ENCODE measurements at regions not wholly inside any gene's neighbourhood (a gene's known extent, or its start where the extent isn't known, plus 50 kb on each side); places are given as distances from the start of the nearest gene placed in this dataset.
"Not testable (repeated sequence)": the region's sequence is repeated elsewhere in the genome, so short reads cannot be mapped to it uniquely, and the experiment has no call there.

DNA sequence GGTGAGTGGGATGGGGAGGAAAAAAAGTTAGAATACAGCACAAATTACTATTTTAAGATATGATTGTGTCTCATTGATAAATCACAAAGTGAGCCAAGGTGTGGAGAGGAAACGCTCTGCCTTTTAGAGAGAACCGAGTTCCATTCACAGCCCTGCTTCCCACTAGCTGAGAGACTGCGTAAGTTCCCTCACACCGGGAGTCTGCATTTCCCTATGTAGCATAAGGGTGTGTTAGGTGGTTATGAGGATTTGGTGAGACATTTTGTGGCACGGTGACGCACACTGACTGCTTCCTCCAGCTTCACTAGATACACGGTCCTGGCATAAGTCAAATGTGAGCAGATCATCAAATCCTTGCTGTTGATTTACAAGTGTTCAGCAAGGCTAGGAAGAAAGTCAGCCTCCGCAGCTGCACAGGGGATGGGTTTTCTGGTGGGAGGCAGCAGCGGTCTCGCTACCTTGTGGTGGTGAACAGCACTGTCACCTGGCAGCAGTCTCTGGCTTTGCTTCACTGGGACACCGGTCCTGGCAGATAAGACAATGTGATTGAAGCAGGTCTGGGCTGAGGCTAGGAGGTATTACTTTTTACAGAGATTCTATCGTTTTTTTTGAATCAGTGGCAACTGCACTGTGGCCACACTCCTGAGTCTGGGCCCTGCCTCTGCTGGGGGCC lies 312.2 kb upstream of the B3GAT1 start:
- no peak overlapping the region for H3K4me2 ChIP-seq

DNA sequence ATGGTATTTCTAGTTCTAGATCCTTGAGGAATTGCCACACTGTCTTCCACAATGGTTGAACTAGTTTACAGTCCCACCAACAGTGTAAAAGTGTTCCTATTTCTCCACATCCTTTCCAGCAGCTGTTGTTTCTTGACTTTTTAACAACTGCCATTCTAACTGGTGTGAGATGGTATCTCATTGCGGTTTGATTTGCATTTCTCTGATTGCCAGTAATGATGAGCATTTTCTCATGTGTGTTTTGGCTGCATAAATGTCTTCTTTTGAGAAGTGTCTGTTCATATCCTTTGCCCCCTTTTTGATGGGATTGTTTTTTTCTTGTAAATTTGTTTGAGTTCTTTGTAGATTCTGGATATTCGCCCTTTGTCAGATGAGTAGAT lies 308.6 kb upstream of the B3GAT1 start:
- H3K9me3 Mint-ChIP-seq; H3K79me2 ChIP-seq (ENCODE audit: low read depth); H3K9me3 ChIP-seq (ENCODE audit: low read depth); H3K27ac ChIP-seq; H3K4me3 Mint-ChIP-seq; H3K36me3 ChIP-seq; H3K36me3 Mint-ChIP-seq; H4K20me1 ChIP-seq (ENCODE audit: low read depth); H2AFZ ChIP-seq (replicated peaks); H3K4me2 ChIP-seq; H3K27ac Mint-ChIP-seq; H3K27me3 Mint-ChIP-seq (ENCODE audit: insufficient read depth, low read depth); DNase-seq (ENCODE audit: low spot score); H3K27me3 ChIP-seq; H3K4me3 ChIP-seq; H3F3A ChIP-seq (ENCODE audit: low read depth); H3K9ac ChIP-seq; H3K4me1 ChIP-seq: not testable (repeated sequence)
- peaks cover 12% of the 10 kb centered on the region for H3K4me1 Mint-ChIP-seq

More for the DNA sequence above, 312.2 kb upstream of the B3GAT1 start:
- no peak for DNase-seq (ENCODE audit: low spot score)
- Histone ChIP-seq H3K4me1 (peaks cover 10% of the 10 kb centered on the region), H3K79me2 (ENCODE audit: low read depth) (no peaks in the 10 kb centered on the region), H3K36me3 (no peaks in the 10 kb centered on the region), H3K9ac (no peak overlapping the region), H3K27ac (no peak overlapping the region), H4K20me1 (ENCODE audit: low read depth) (no peaks in the 10 kb centered on the region), H3K9me3 (ENCODE audit: low read depth) (no peaks in the 10 kb centered on the region), H3K4me3 (no peak overlapping the region), H3K27me3 (no peaks in the 10 kb centered on the region), H2AFZ (replicated peaks) (no peak overlapping the region), H3F3A (ENCODE audit: low read depth) (no peaks in the 10 kb centered on the region)
- Mint-ChIP-seq H3K9me3 (no peaks in the 10 kb centered on the region), H3K4me1 (peaks cover 47% of the 10 kb centered on the region), H3K4me3 (no peak overlapping the region), H3K36me3 (no peaks in the 10 kb centered on the region), H3K27ac (peak overlapping the region; percentile 4), H3K27me3 (ENCODE audit: insufficient read depth, low read depth) (peaks cover 23% of the 10 kb centered on the region)
- TF ChIP-seq, protein P1, sequence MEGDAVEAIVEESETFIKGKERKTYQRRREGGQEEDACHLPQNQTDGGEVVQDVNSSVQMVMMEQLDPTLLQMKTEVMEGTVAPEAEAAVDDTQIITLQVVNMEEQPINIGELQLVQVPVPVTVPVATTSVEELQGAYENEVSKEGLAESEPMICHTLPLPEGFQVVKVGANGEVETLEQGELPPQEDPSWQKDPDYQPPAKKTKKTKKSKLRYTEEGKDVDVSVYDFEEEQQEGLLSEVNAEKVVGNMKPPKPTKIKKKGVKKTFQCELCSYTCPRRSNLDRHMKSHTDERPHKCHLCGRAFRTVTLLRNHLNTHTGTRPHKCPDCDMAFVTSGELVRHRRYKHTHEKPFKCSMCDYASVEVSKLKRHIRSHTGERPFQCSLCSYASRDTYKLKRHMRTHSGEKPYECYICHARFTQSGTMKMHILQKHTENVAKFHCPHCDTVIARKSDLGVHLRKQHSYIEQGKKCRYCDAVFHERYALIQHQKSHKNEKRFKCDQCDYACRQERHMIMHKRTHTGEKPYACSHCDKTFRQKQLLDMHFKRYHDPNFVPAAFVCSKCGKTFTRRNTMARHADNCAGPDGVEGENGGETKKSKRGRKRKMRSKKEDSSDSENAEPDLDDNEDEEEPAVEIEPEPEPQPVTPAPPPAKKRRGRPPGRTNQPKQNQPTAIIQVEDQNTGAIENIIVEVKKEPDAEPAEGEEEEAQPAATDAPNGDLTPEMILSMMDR (IDR thresholded peaks at IDR 0.05): no peak
- TF ChIP-seq EZH2 (IDR thresholded peaks at IDR 0.05) (no peak), EZH2phosphoT487 (IDR thresholded peaks at IDR 0.05) (no peak)

DNA sequence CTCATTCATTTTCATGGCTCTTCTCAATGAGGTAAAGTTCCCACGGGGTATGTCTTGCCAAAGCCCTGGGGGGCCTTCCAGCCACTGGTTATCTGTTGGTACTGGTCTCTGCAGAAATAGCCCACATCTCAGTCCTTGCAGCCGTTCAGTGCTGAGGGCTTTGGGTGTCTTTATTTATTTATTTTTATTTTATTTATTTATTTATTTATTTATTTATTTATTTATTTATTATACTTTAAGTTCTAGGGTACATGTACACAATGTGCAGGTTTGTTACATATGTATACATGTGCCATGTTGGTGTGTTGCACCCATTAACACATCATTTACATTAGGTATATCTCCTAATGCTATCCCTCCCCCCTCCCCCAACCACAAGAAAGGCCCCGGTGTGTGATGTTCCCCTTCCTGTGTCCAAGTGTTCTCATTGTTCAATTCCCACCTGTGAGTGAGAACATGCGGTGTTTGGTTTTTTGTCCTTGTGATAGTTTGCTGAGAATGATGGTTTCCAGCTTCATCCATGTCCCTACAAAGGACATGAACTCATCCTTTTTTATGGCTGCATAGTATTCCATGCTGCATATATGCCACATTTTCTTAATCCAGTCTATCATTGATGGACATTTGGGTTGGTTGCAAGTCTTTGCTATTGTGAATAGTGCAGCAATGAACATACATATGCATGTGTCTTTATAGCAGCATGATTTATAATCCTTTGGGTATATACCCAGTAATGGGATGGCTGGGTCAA lies 308.1 kb upstream of the B3GAT1 start:
- not testable (repeated sequence) for H3K27me3 Mint-ChIP-seq (ENCODE audit: insufficient read depth, low read depth); H3K27me3 ChIP-seq; H3F3A ChIP-seq (ENCODE audit: low read depth); H3K4me3 ChIP-seq; H3K9me3 ChIP-seq (ENCODE audit: low read depth); DNase-seq (ENCODE audit: low spot score); H3K27ac Mint-ChIP-seq; H3K9ac ChIP-seq; H3K9me3 Mint-ChIP-seq; H3K36me3 Mint-ChIP-seq; H3K79me2 ChIP-seq (ENCODE audit: low read depth); H3K36me3 ChIP-seq; H3K4me1 Mint-ChIP-seq; H3K4me2 ChIP-seq; H2AFZ ChIP-seq (replicated peaks); H3K27ac ChIP-seq; H3K4me1 ChIP-seq; H4K20me1 ChIP-seq (ENCODE audit: low read depth); H3K4me3 Mint-ChIP-seq

DNA sequence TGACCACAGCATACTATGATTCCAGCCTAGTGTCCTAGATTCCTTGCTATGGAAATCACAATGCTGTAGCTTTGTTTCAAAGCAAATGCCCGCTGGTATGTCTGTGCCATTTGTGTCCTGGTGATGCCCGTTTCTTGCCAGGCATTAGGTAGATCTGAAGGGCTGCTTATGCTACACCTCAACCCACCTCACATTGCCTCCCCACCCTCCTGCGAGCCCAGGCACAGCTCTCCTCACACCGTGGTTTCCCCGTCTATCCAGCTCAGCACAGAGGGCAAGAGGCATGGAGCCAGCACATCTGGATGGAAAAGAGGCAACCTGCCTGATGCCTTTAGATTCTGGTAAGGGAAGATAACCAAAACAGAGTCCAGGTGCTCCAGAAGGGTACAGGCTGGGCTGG lies 307.4 kb upstream of the B3GAT1 start:
- no peak for DNase-seq (ENCODE audit: low spot score)
- H3K4me2 ChIP-seq: no peak overlapping the region
- H3K36me3 ChIP-seq: no peaks in the 10 kb centered on the region
- no peak overlapping the region for H3K9ac ChIP-seq
- H3K4me3 ChIP-seq: no peak overlapping the region
- Mint-ChIP-seq H3K36me3 (no peaks in the 10 kb centered on the region), H3K9me3 (no peaks in the 10 kb centered on the region), H3K4me3 (no peak overlapping the region), H3K27ac (no peak overlapping the region), H3K4me1 (peaks cover 6% of the 10 kb centered on the region), H3K27me3 (ENCODE audit: insufficient read depth, low read depth) (peaks cover 4% of the 10 kb centered on the region)
- H3K9me3 ChIP-seq (ENCODE audit: low read depth): no peaks in the 10 kb centered on the region
- no peaks in the 10 kb centered on the region for H3K27me3 ChIP-seq
- no peaks in the 10 kb centered on the region for H3K4me1 ChIP-seq
- H4K20me1 ChIP-seq (ENCODE audit: low read depth): no peaks in the 10 kb centered on the region
- H3K79me2 ChIP-seq (ENCODE audit: low read depth): no peaks in the 10 kb centered on the region
- H3K27ac ChIP-seq: no peak overlapping the region
- TF ChIP-seq, protein P1 (IDR thresholded peaks at IDR 0.05): no peak
- TF ChIP-seq EZH2phosphoT487 (IDR thresholded peaks at IDR 0.05): no peak
- TF ChIP-seq EZH2 (IDR thresholded peaks at IDR 0.05): no peak
- H3F3A ChIP-seq (ENCODE audit: low read depth): no peaks in the 10 kb centered on the region
- no peak overlapping the region for H2AFZ ChIP-seq (replicated peaks)
